ENCODE measurements at regions not wholly inside any gene's neighbourhood (a gene's known extent, or its start where the extent isn't known, plus 50 kb on each side); places are given as distances from the start of the nearest gene placed in this dataset.

- H3K36me3 ChIP-seq (ENCODE audit: insufficient read depth) = no peaks in the 10 kb centered on the region
- H3K4me2 ChIP-seq = no peak overlapping the region
- H3K79me2 ChIP-seq (ENCODE audit: insufficient read depth, low read depth) = no peaks in the 10 kb centered on the region
- H3K27ac ChIP-seq = no peak overlapping the region
- no peak overlapping the region for H2AFZ ChIP-seq (ENCODE audit: low read depth)
- no peak overlapping the region for H3K4me3 ChIP-seq (IDR thresholded peaks at IDR 0.05; ENCODE audit: insufficient read depth, low read depth, low read length)
- TF ChIP-seq CTCF (conservative IDR thresholded peaks at IDR 0.05; ENCODE audit: low read depth, low read length) = no peak
- H3K4me1 ChIP-seq (ENCODE audit: low read depth, poor library complexity, severe bottlenecking) = no peaks in the 10 kb centered on the region
- H4K20me1 ChIP-seq (ENCODE audit: insufficient read depth) = no peaks in the 10 kb centered on the region
- no peak overlapping the region for H3K9ac ChIP-seq
- no peaks in the 10 kb centered on the region for H3K27me3 ChIP-seq (ENCODE audit: insufficient read depth, low read depth)
Measured at GRCh38 chr12:61023231-61023630, 1237.0 kb upstream of the USP15 start.

DNA sequence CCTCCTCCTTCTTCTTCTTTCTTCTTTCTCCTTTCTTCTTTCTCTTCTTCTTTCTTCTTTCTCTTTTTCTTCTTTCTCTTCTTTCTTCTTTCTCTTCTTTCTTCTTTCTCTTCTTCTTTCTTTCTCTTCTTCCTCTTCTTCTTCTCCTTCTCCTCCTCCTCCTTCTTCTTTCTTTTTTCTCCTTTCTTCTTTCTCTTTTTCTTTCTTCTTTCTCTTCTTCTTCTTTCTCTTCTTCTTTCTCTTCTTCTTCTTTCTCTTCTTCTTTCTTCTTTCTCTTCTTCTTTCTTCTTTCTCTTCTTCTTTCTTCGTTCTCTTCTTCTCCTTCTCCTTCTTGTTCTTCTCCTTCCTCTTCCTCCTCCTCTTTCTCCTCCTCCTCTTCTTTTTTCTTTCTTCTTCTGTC, 1230.7 kb upstream of the USP15 start:
- Histone ChIP-seq H3K79me2 (ENCODE audit: insufficient read depth, low read depth) (no peaks in the 10 kb centered on the region), H4K20me1 (ENCODE audit: insufficient read depth) (no peaks in the 10 kb centered on the region), H3K36me3 (ENCODE audit: insufficient read depth) (no peaks in the 10 kb centered on the region), H3K4me2 (no peak overlapping the region), H3K4me3 (IDR thresholded peaks at IDR 0.05; ENCODE audit: insufficient read depth, low read depth, low read length) (no peak overlapping the region), H3K27ac (no peak overlapping the region), H3K4me1 (ENCODE audit: low read depth, poor library complexity, severe bottlenecking) (no peaks in the 10 kb centered on the region), H2AFZ (ENCODE audit: low read depth) (no peak overlapping the region), H3K27me3 (ENCODE audit: insufficient read depth, low read depth) (no peaks in the 10 kb centered on the region), H3K9ac (no peak overlapping the region)
- no peak for TF ChIP-seq CTCF (conservative IDR thresholded peaks at IDR 0.05; ENCODE audit: low read depth, low read length)

- Histone ChIP-seq H3K27me3 (ENCODE audit: insufficient read depth, low read depth) (no peaks in the 10 kb centered on the region), H3K4me1 (ENCODE audit: low read depth, poor library complexity, severe bottlenecking) (no peaks in the 10 kb centered on the region), H3K36me3 (ENCODE audit: insufficient read depth) (no peaks in the 10 kb centered on the region), H3K4me2 (no peak overlapping the region), H3K9ac (no peak overlapping the region), H4K20me1 (ENCODE audit: insufficient read depth) (no peaks in the 10 kb centered on the region), H3K4me3 (IDR thresholded peaks at IDR 0.05; ENCODE audit: insufficient read depth, low read depth, low read length) (no peak overlapping the region), H2AFZ (ENCODE audit: low read depth) (no peak overlapping the region), H3K79me2 (ENCODE audit: insufficient read depth, low read depth) (no peaks in the 10 kb centered on the region), H3K27ac (no peak overlapping the region)
- TF ChIP-seq CTCF (conservative IDR thresholded peaks at IDR 0.05; ENCODE audit: low read depth, low read length) = no peak
Measured at GRCh38 chr12:61037792-61038191, 1222.4 kb upstream of the USP15 start.

- H3K36me3 ChIP-seq (ENCODE audit: insufficient read depth) = no peaks in the 10 kb centered on the region
- no peak for TF ChIP-seq CTCF (conservative IDR thresholded peaks at IDR 0.05; ENCODE audit: low read depth, low read length)
- H2AFZ ChIP-seq (ENCODE audit: low read depth) = no peak overlapping the region
- H4K20me1 ChIP-seq (ENCODE audit: insufficient read depth) = no peaks in the 10 kb centered on the region
- no peak overlapping the region for H3K4me3 ChIP-seq (IDR thresholded peaks at IDR 0.05; ENCODE audit: insufficient read depth, low read depth, low read length)
- H3K4me1 ChIP-seq (ENCODE audit: low read depth, poor library complexity, severe bottlenecking) = no peaks in the 10 kb centered on the region
- H3K27ac ChIP-seq = no peak overlapping the region
- H3K9ac ChIP-seq = no peak overlapping the region
- no peaks in the 10 kb centered on the region for H3K27me3 ChIP-seq (ENCODE audit: insufficient read depth, low read depth)
- H3K4me2 ChIP-seq = no peak overlapping the region
- no peaks in the 10 kb centered on the region for H3K79me2 ChIP-seq (ENCODE audit: insufficient read depth, low read depth)
Measured at GRCh38 chr12:61043838-61044237, 1216.4 kb upstream of the USP15 start.

GRCh38 chr12:61044766-61045165, 1215.4 kb upstream of the USP15 start:
- H3K4me2 ChIP-seq = no peak overlapping the region
- no peaks in the 10 kb centered on the region for H3K4me1 ChIP-seq (ENCODE audit: low read depth, poor library complexity, severe bottlenecking)
- no peaks in the 10 kb centered on the region for H4K20me1 ChIP-seq (ENCODE audit: insufficient read depth)
- H3K27ac ChIP-seq = no peak overlapping the region
- no peaks in the 10 kb centered on the region for H3K36me3 ChIP-seq (ENCODE audit: insufficient read depth)
- no peak overlapping the region for H3K9ac ChIP-seq
- no peak for TF ChIP-seq CTCF (conservative IDR thresholded peaks at IDR 0.05; ENCODE audit: low read depth, low read length)
- H3K79me2 ChIP-seq (ENCODE audit: insufficient read depth, low read depth) = no peaks in the 10 kb centered on the region
- H3K27me3 ChIP-seq (ENCODE audit: insufficient read depth, low read depth) = no peaks in the 10 kb centered on the region
- no peak overlapping the region for H3K4me3 ChIP-seq (IDR thresholded peaks at IDR 0.05; ENCODE audit: insufficient read depth, low read depth, low read length)
- H2AFZ ChIP-seq (ENCODE audit: low read depth) = no peak overlapping the region
